Osteoblast (primary cell): ENCODE measurements at regions not wholly inside any gene's neighbourhood (a gene's known extent, or its start where the extent isn't known, plus 50 kb on each side); places are given as distances from the start of the nearest gene placed in this dataset.

Source experiments
- DNase-seq: peaks from one replicate; pipeline ENCODE4 v3.0.0; 2011; ENCODE audit warnings: low spot score, mixed read lengths; ENCODE audit not compliant: insufficient read length; ENCODE audit errors: missing footprints
- H2AFZ ChIP-seq: 2 replicates; pipeline ENCODE4 v1.6.0; 2011; ENCODE audit warnings: mild to moderate bottlenecking, low read length
- H3K27ac ChIP-seq: 2 replicates; pipeline ENCODE4 v1.5.1; 2011; ENCODE audit warnings: mild to moderate bottlenecking, low read depth, low read length, moderate library complexity
- H3K27me3 ChIP-seq: 2 replicates; pipeline ENCODE4 v1.6.0; 2012; ENCODE audit warnings: mild to moderate bottlenecking, control low read depth, inconsistent platforms, low read length, moderate library complexity; ENCODE audit not compliant: insufficient read depth
- H3K36me3 ChIP-seq: 2 replicates; pipeline ENCODE4 v1.5.1; 2011; ENCODE audit warnings: mild to moderate bottlenecking, low read length, control low read depth, moderate library complexity; ENCODE audit not compliant: insufficient read depth
- H3K4me1 ChIP-seq: 2 replicates; pipeline ENCODE4 v1.5.1; 2011; ENCODE audit warnings: mild to moderate bottlenecking, low read length, control low read depth, moderate library complexity; ENCODE audit not compliant: insufficient read depth
- H3K4me2 ChIP-seq: 2 replicates; pipeline ENCODE4 v1.6.0; 2011; ENCODE audit warnings: mild to moderate bottlenecking, low read length; ENCODE audit not compliant: insufficient read depth
- H3K4me3 ChIP-seq: fragments of 200-600 bp; sonication (generic); 3 replicates; pipeline ENCODE4 v1.5.1; 2012; ENCODE audit warnings: mild to moderate bottlenecking, low read length, inconsistent platforms; ENCODE audit not compliant: insufficient read depth
- H3K79me2 ChIP-seq: 2 replicates; pipeline ENCODE4 v1.6.0; 2012; ENCODE audit warnings: mild to moderate bottlenecking, low read length, control low read depth, inconsistent platforms; ENCODE audit not compliant: insufficient read depth
- H3K9me3 ChIP-seq: 2 replicates; pipeline ENCODE4 v1.5.1; 2011; ENCODE audit warnings: low read depth, low read length, control low read depth
- H4K20me1 ChIP-seq: 2 replicates; pipeline ENCODE4 v1.6.0; 2012; ENCODE audit warnings: mild to moderate bottlenecking, low read length, control low read depth; ENCODE audit not compliant: insufficient read depth
- TF ChIP-seq, protein P1 (sequence below): IDR thresholded peaks from 2 replicates; pipeline ENCODE4 v1.5.1; 2011; ENCODE audit warnings: mild to moderate bottlenecking, low read depth, low read length, moderate library complexity; ENCODE audit errors: extremely low read depth

DNA sequence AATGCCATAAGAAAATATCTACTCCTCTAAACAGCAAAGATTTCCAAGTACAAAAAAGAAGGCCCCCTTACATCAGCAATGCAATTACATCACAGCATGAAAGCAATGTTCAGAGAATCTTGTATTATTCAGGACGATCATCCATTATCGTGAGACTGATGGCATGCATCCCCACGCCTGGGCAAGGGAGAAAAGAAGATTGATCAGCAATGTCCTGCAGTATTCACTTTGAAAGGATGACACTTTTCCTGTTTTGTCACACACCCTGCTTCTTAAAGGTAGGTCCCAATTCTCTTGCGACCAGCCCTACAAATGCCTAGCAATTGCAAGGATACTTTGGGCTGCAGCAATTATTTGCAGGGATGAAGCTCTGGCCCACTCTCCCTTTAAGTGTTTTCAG lies 108.7 kb downstream of the TOMM20 start:
- Histone ChIP-seq H3K27ac (peak overlapping the region; percentile 88), H3K79me2 (no peaks in the 10 kb centered on the region), H3K4me1 (peaks cover 21% of the 10 kb centered on the region), H3K9me3 (peaks cover 4% of the 10 kb centered on the region), H4K20me1 (no peaks in the 10 kb centered on the region), H3K36me3 (no peaks in the 10 kb centered on the region), H3K4me3 (no peak overlapping the region), H3K4me2 (no peak overlapping the region), H2AFZ (no peak overlapping the region), H3K27me3 (no peaks in the 10 kb centered on the region)
- TF ChIP-seq, protein P1, sequence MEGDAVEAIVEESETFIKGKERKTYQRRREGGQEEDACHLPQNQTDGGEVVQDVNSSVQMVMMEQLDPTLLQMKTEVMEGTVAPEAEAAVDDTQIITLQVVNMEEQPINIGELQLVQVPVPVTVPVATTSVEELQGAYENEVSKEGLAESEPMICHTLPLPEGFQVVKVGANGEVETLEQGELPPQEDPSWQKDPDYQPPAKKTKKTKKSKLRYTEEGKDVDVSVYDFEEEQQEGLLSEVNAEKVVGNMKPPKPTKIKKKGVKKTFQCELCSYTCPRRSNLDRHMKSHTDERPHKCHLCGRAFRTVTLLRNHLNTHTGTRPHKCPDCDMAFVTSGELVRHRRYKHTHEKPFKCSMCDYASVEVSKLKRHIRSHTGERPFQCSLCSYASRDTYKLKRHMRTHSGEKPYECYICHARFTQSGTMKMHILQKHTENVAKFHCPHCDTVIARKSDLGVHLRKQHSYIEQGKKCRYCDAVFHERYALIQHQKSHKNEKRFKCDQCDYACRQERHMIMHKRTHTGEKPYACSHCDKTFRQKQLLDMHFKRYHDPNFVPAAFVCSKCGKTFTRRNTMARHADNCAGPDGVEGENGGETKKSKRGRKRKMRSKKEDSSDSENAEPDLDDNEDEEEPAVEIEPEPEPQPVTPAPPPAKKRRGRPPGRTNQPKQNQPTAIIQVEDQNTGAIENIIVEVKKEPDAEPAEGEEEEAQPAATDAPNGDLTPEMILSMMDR, result no peak
- no peak for DNase-seq

DNA sequence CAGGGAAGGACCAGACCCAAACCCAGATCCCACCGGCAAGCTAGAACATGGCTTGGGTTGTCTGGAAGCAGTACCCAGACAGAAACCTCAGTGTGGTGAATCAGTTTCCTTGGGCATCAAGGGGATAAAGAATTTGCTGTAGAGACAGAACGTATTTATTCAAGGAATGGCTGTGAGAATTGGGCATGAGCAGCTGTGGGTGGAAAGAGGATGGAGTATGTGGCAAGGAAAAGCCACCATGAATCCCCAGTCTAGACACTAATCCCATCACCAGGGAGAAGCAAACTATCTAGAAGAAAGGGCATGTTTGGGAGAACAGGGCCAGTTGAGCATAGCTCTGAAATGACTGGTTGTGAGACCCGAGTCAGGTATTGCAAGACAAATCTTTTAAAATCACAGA lies 109.2 kb downstream of the TOMM20 start:
- H3K4me2 ChIP-seq, result no peak overlapping the region

GRCh38 chr1:235018720-235019444 lies 109.8 kb downstream of the TOMM20 start:
- peak overlapping the region; percentile 88 for H3K27ac ChIP-seq
- peak overlapping the region; percentile 3 for H2AFZ ChIP-seq
- H4K20me1 ChIP-seq, result no peaks in the 10 kb centered on the region
- no peaks in the 10 kb centered on the region for H3K79me2 ChIP-seq
- no peaks in the 10 kb centered on the region for H3K27me3 ChIP-seq
- H3K4me1 ChIP-seq, result peaks cover 21% of the 10 kb centered on the region
- H3K9me3 ChIP-seq, result peaks cover 4% of the 10 kb centered on the region
- DNase-seq, result no peak
- no peak overlapping the region for H3K4me2 ChIP-seq
- TF ChIP-seq, protein P1, result no peak
- H3K4me3 ChIP-seq, result no peak overlapping the region
- no peaks in the 10 kb centered on the region for H3K36me3 ChIP-seq

More for the DNA sequence above, 109.2 kb downstream of the TOMM20 start:
- no peaks in the 10 kb centered on the region for H3K79me2 ChIP-seq
- no peaks in the 10 kb centered on the region for H3K27me3 ChIP-seq
- TF ChIP-seq, protein P1, result no peak
- peaks cover 21% of the 10 kb centered on the region for H3K4me1 ChIP-seq
- H3K4me3 ChIP-seq, result no peak overlapping the region
- DNase-seq, result no peak
- peak overlapping the region; percentile 88 for H3K27ac ChIP-seq
- no peaks in the 10 kb centered on the region for H4K20me1 ChIP-seq
- H3K36me3 ChIP-seq, result no peaks in the 10 kb centered on the region
- peak overlapping the region; percentile 3 for H2AFZ ChIP-seq
- peaks cover 4% of the 10 kb centered on the region for H3K9me3 ChIP-seq

- H3K27me3 ChIP-seq, result no peaks in the 10 kb centered on the region
- no peaks in the 10 kb centered on the region for H4K20me1 ChIP-seq
- peak overlapping the region; percentile 88 for H3K27ac ChIP-seq
- H3K4me1 ChIP-seq, result peaks cover 21% of the 10 kb centered on the region
- DNase-seq, result peak; percentile 83
- TF ChIP-seq, protein P1, result no peak
- H3K9me3 ChIP-seq, result peaks cover 4% of the 10 kb centered on the region
- no peaks in the 10 kb centered on the region for H3K36me3 ChIP-seq
- no peaks in the 10 kb centered on the region for H3K79me2 ChIP-seq
- no peak overlapping the region for H3K4me2 ChIP-seq
- no peak overlapping the region for H3K4me3 ChIP-seq
- no peak overlapping the region for H2AFZ ChIP-seq
Measured at GRCh38 chr1:235018161-235018560, 110.5 kb downstream of the TOMM20 start.
